Panc1 (cell line): ENCODE measurements at regions not wholly inside any gene's neighbourhood (a gene's known extent, or its start where the extent isn't known, plus 50 kb on each side); places are given as distances from the start of the nearest gene placed in this dataset.

Experiments used
- ATAC-seq: fragments of 200-7000 bp; cut with Tn5 transposase; 2 replicates; pipeline ENCODE4 v1.9.1; 2020; ENCODE audit warnings: mild to moderate bottlenecking, moderate library complexity
- BruUV-seq: library from RNA; stranded (reverse); fragments of 400-500 nt; replicated peaks from 2 replicates; lab custom pipeline; 2021; lab: Mats Ljungman, UMichigan
- CTCF ChIA-PET: fragments of 300-600 bp; sonication (Branson Sonifier 250); formaldehyde crosslinking; loops from one replicate; lab custom pipeline; 2022; ENCODE audit warnings: antibody characterized with exemption; lab: Charles Lee
- POLR2A ChIA-PET: fragments of 300-600 bp; sonication (Branson Sonifier 250); formaldehyde crosslinking; loops from one replicate; lab custom pipeline; 2022; ENCODE audit warnings: antibody characterized with exemption; lab: Charles Lee
- DNase-seq: peaks from one replicate; pipeline ENCODE4 v3.0.0-alpha.2; 2010; ENCODE audit warnings: low read depth, low spot score
- H3K27ac ChIP-seq: 2 replicates; pipeline ENCODE4 v1.5.1; 2011; ENCODE audit warnings: mild to moderate bottlenecking, low read length, inconsistent platforms
- H3K27me3 ChIP-seq: fragments of 200-500 bp; sonication (Bioruptor generic); 2 replicates; pipeline ENCODE4 v1.6.0; 2014; ENCODE audit warnings: low read length, inconsistent platforms; ENCODE audit not compliant: control insufficient read depth, insufficient read depth
- H3K36me3 ChIP-seq: fragments of 200-500 bp; sonication (Bioruptor generic); 2 replicates; pipeline ENCODE4 v1.5.1; 2014; ENCODE audit warnings: inconsistent platforms, mild to moderate bottlenecking, low read length, moderate library complexity; ENCODE audit not compliant: control insufficient read depth, insufficient read depth
- H3K4me1 ChIP-seq: 2 replicates; pipeline ENCODE4 v1.5.1; 2011; ENCODE audit warnings: inconsistent platforms, mild to moderate bottlenecking, low read length, moderate library complexity; ENCODE audit not compliant: control insufficient read depth, insufficient read depth
- H3K4me3 ChIP-seq, 2 experiments: 2 replicates each; pipeline ENCODE4 v1.5.1; 2011 to 2012; ENCODE audit warnings: low read depth in 2 of 2, low read length in 2 of 2, mild to moderate bottlenecking in 2 of 2, inconsistent platforms in 1 of 2, moderate library complexity in 1 of 2
- H3K9me3 ChIP-seq: fragments of 200-500 bp; sonication (Bioruptor generic); 2 replicates; pipeline ENCODE4 v1.5.1; 2014; ENCODE audit warnings: low read depth, mild to moderate bottlenecking, inconsistent platforms, low read length, moderate library complexity; ENCODE audit not compliant: control insufficient read depth, insufficient read depth
- POLR2AphosphoS5 ChIP-seq: IDR thresholded peaks from 2 replicates; pipeline ENCODE4 v1.6.1; 2012; ENCODE audit warnings: mild to moderate bottlenecking, low read depth, low read length, moderate library complexity
- SIN3A ChIP-seq: IDR thresholded peaks from 2 replicates; pipeline ENCODE4 v1.6.1; 2012; ENCODE audit warnings: low read depth, mild to moderate bottlenecking, low read length, moderate library complexity, borderline replicate concordance; ENCODE audit not compliant: insufficient read depth
- TCF7L2 ChIP-seq: IDR thresholded peaks from 2 replicates; pipeline ENCODE4 v1.6.1; 2011; ENCODE audit warnings: mild to moderate bottlenecking, low read depth, low read length, inconsistent platforms
- in situ Hi-C: cut with HindIII; loops from 2 replicates; pipeline ENCODE4 v1.10.0; 2016; ENCODE audit warnings: low sequenced_read_pairs, low pct_unique_long_range_greater_than_20kb
- intact Hi-C: fragments of 100-400 bp; cut with micrococcal nuclease; formaldehyde crosslinking; loops from one replicate; pipeline ENCODE4 v1.10.0; 2022; ENCODE audit not compliant: unreplicated experiment
- TF ChIP-seq, protein P1 (sequence below): fragments of 450-650 bp; IDR thresholded peaks from 2 replicates; pipeline ENCODE4 v1.5.1; 2017; ENCODE audit warnings: mild to moderate bottlenecking
- TF ChIP-seq, protein P2 (sequence below), 2 experiments: IDR thresholded peaks; 2 replicates each; pipeline ENCODE4 v1.6.1; 2011 to 2012; ENCODE audit warnings: low read depth in 2 of 2, control low read depth in 1 of 2, low read length in 1 of 2, mild to moderate bottlenecking in 1 of 2, moderate library complexity in 1 of 2; ENCODE audit not compliant: insufficient read depth in 1 of 2

DNA sequence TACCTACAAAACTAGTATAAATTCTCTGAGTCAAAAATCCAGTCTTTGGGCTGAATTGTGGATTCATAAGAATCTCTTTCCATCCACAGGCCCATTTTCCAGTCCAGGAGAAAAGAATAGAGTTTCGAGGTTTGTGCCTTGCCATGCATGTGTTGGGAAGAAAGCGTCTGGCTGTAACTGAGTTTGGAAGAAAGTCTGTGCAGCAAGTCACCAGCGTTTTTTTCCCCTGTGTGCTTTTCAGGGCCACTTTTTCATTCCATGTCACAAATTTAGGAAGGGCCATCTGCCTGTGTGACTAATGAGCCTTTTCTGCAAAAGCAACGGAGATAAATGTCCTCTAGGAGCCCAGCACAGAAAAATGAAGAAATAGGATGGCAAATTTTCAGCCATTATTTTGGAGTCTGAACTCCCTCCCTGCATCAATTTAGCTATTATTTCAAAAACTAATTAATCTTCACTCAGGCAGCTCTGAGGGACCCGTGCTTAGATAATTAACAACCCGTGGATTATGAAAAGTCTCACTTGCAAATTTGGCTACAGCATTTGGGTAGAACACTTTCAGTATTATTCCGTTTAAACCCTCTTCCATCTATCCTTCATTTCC is 261.5 kb downstream of the SUDS3 start:
- ChIA-PET POLR2A (no interaction called here), CTCF (no interaction called here)
- in situ Hi-C loops, result no loop called here
- TF ChIP-seq TCF7L2 (no peak), POLR2AphosphoS5 (no peak), SIN3A (no peak)
- TF ChIP-seq, protein P1, sequence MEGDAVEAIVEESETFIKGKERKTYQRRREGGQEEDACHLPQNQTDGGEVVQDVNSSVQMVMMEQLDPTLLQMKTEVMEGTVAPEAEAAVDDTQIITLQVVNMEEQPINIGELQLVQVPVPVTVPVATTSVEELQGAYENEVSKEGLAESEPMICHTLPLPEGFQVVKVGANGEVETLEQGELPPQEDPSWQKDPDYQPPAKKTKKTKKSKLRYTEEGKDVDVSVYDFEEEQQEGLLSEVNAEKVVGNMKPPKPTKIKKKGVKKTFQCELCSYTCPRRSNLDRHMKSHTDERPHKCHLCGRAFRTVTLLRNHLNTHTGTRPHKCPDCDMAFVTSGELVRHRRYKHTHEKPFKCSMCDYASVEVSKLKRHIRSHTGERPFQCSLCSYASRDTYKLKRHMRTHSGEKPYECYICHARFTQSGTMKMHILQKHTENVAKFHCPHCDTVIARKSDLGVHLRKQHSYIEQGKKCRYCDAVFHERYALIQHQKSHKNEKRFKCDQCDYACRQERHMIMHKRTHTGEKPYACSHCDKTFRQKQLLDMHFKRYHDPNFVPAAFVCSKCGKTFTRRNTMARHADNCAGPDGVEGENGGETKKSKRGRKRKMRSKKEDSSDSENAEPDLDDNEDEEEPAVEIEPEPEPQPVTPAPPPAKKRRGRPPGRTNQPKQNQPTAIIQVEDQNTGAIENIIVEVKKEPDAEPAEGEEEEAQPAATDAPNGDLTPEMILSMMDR, result no peak
- TF ChIP-seq, protein P2, sequence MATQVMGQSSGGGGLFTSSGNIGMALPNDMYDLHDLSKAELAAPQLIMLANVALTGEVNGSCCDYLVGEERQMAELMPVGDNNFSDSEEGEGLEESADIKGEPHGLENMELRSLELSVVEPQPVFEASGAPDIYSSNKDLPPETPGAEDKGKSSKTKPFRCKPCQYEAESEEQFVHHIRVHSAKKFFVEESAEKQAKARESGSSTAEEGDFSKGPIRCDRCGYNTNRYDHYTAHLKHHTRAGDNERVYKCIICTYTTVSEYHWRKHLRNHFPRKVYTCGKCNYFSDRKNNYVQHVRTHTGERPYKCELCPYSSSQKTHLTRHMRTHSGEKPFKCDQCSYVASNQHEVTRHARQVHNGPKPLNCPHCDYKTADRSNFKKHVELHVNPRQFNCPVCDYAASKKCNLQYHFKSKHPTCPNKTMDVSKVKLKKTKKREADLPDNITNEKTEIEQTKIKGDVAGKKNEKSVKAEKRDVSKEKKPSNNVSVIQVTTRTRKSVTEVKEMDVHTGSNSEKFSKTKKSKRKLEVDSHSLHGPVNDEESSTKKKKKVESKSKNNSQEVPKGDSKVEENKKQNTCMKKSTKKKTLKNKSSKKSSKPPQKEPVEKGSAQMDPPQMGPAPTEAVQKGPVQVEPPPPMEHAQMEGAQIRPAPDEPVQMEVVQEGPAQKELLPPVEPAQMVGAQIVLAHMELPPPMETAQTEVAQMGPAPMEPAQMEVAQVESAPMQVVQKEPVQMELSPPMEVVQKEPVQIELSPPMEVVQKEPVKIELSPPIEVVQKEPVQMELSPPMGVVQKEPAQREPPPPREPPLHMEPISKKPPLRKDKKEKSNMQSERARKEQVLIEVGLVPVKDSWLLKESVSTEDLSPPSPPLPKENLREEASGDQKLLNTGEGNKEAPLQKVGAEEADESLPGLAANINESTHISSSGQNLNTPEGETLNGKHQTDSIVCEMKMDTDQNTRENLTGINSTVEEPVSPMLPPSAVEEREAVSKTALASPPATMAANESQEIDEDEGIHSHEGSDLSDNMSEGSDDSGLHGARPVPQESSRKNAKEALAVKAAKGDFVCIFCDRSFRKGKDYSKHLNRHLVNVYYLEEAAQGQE (IDR thresholded peaks at IDR 0.05; ENCODE audit: insufficient read depth in 1 of 2, low read depth in 2 of 2, low read length in 1 of 2), result no peak
- H3K4me3 ChIP-seq, result no peak overlapping the region
- no TSS peak for BruUV-seq
- intact Hi-C loops, result no loop called here
- H3K9me3 ChIP-seq, result no peaks in the 10 kb centered on the region
- no peaks in the 10 kb centered on the region for H3K4me1 ChIP-seq
- no peaks in the 10 kb centered on the region for H3K36me3 ChIP-seq
- no peak for DNase-seq
- ATAC-seq, result no peak
- no peak overlapping the region for H3K27ac ChIP-seq
- H3K27me3 ChIP-seq, result 0 out of 2 replicates have a peak, but pooled peaks cover 2% of the 10 kb centered on the region

DNA sequence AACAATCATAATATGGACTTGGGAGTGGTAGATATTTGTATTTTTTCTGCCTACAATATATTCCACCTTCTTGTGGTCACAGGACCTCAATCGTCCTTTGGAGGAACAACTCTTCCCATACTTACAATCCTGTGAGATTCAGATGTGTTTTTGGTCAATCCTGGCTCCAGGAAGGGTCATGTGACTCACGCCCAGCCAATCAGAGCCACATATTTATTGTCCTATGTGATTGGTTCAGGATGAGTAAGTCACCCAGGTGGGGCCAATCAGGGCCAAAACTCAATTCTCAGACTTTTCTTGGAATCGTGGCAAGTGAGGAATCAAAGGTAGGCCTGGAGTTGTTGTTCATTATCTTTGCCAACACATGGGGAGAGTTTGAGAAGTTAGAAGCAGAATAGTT is 264.9 kb downstream of the SUDS3 start:
- CTCF ChIA-PET, result no interaction called here
- POLR2A ChIA-PET, result no interaction called here
- H3K36me3 ChIP-seq, result no peaks in the 10 kb centered on the region
- no TSS peak for BruUV-seq
- no peak for ATAC-seq
- no peak for DNase-seq
- no peak overlapping the region for H3K4me3 ChIP-seq
- intact Hi-C loops (no loop called here), in situ Hi-C loops (no loop called here)
- TF ChIP-seq, protein P1, result no peak
- TF ChIP-seq POLR2AphosphoS5 (no peak), SIN3A (no peak), TCF7L2 (no peak)
- TF ChIP-seq, protein P2 (IDR thresholded peaks at IDR 0.05; ENCODE audit: insufficient read depth in 1 of 2, low read depth in 2 of 2, low read length in 1 of 2), result no peak
- H3K4me1 ChIP-seq, result no peaks in the 10 kb centered on the region
- H3K9me3 ChIP-seq, result no peaks in the 10 kb centered on the region
- H3K27me3 ChIP-seq, result 0 out of 2 replicates have a peak, but pooled peaks cover 2% of the 10 kb centered on the region
- H3K27ac ChIP-seq, result no peak overlapping the region
